Transverse colon (tissue), 4 donors: ENCODE measurements at regions not wholly inside any gene's neighbourhood (a gene's known extent, or its start where the extent isn't known, plus 50 kb on each side); places are given as distances from the start of the nearest gene placed in this dataset.

Source experiments
- EP300 ChIP-seq: sonication (generic); formaldehyde crosslinking; IDR thresholded peaks from one replicate; pipeline ENCODE4 v1.6.1; 2017; ENCODE audit warnings: antibody characterized with exemption, low read depth
- POLR2AphosphoS5 ChIP-seq, 3 donors: sonication (generic); formaldehyde crosslinking; IDR thresholded peaks; one replicate each; pipeline ENCODE4 v1.6.1; 2016; ENCODE audit warnings: antibody characterized with exemption in 3 of 3
- TF ChIP-seq, protein P1 (sequence below), 5 experiments: fragments of 200-600 bp in 3 of 5; fragments of 450-650 bp in 2 of 5; sonication (generic) in 3 of 5; IDR thresholded peaks; 1 replicate in 2 of 5; 2 replicates in 3 of 5; pipeline ENCODE4 v1.5.1; 2016 to 2017; ENCODE audit warnings: antibody characterized with exemption in 5 of 5, inconsistent platforms in 3 of 5, mild to moderate bottlenecking in 2 of 5, moderate library complexity in 1 of 5

DNA sequence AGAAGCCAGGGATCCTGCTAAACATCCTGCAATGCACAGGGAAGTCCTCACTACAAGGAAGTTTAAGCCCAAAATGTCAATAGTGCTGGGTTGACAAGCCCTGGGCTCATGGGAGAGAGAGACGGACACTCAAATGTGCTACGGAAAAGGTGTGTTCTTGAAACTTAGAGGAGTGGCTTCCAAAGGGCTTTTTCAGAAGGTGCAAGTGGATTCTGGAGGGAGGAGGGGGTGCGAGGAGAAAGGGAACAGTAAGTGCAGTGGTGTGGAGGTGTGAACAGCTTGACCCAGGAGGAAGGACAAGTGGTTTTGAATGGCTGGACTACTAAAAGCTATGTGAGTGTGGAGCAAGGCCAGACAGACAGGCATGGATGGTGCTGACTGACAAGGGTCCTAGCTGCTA lies 50.4 kb upstream of the CECR2 start:
- TF ChIP-seq, protein P1, sequence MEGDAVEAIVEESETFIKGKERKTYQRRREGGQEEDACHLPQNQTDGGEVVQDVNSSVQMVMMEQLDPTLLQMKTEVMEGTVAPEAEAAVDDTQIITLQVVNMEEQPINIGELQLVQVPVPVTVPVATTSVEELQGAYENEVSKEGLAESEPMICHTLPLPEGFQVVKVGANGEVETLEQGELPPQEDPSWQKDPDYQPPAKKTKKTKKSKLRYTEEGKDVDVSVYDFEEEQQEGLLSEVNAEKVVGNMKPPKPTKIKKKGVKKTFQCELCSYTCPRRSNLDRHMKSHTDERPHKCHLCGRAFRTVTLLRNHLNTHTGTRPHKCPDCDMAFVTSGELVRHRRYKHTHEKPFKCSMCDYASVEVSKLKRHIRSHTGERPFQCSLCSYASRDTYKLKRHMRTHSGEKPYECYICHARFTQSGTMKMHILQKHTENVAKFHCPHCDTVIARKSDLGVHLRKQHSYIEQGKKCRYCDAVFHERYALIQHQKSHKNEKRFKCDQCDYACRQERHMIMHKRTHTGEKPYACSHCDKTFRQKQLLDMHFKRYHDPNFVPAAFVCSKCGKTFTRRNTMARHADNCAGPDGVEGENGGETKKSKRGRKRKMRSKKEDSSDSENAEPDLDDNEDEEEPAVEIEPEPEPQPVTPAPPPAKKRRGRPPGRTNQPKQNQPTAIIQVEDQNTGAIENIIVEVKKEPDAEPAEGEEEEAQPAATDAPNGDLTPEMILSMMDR (IDR thresholded peaks at IDR 0.05): no peak
- TF ChIP-seq POLR2AphosphoS5 (IDR thresholded peaks at IDR 0.05) (no peak), EP300 (no peak)
